K562 (cell line): ENCODE measurements at regions not wholly inside any gene's neighbourhood (a gene's known extent, or its start where the extent isn't known, plus 50 kb on each side); places are given as distances from the start of the nearest gene placed in this dataset.

Experiments used
- ATAC-seq: fragments of 200-7000 bp; cut with Tn5 transposase; 3 replicates; pipeline ENCODE4 v1.9.1; 2020; ENCODE audit warnings: moderate library complexity
- BruUV-seq: library from RNA; stranded (reverse); fragments of 400-500 nt; replicated peaks from 2 replicates; lab custom pipeline; 2021; lab: Mats Ljungman, UMichigan
- CTCF ChIA-PET: fragments of 300-600 bp; formaldehyde crosslinking; extraction: SDS; loops from one replicate; lab custom pipeline; 2021; ENCODE audit warnings: low intra/inter-chr PET ratio; lab: Yijun Ruan, JAX
- POLR2A ChIA-PET: fragments of 300-600, 350-650 bp; sonication (Branson Sonifier 250); formaldehyde crosslinking; extraction: SDS; loops from one replicate; lab custom pipeline; 2021; ENCODE audit warnings: antibody characterized with exemption, inconsistent platforms; lab: Yijun Ruan, JAX
- DNase-seq, 4 experiments: peaks; one replicate each; pipeline versions ENCODE4 v3.0.0 to v3.0.0-alpha.2; 2011 to 2018; ENCODE audit warnings: low spot score in 3 of 4, mixed read lengths in 3 of 4; ENCODE audit errors: extremely low read depth in 1 of 4
- FAIRE-seq: peaks from 2 replicates; lab custom pipeline; 2011; peaks lifted over from hg19 to GRCh38; lab: Jason Lieb, UNC
- H2AFZ ChIP-seq: 2 replicates; pipeline ENCODE4 v1.6.0; 2011; ENCODE audit warnings: low read depth, low read length, control low read depth, inconsistent platforms
- H3K27ac ChIP-seq: fragments of 200-600 bp; 3 replicates; pipeline ENCODE4 v1.8.0; 2011; ENCODE audit warnings: low read depth, mild to moderate bottlenecking, control low read depth, inconsistent platforms, low read length, moderate library complexity, mixed read lengths; ENCODE audit errors: extremely low read depth
- H3K27me3 ChIP-seq, 2 experiments: fragments of 300-600 bp in 1 of 2; 2 replicates in 1 of 2; 3 replicates in 1 of 2; pipeline versions ENCODE4 v1.6.0 to v1.8.0; 2011; ENCODE audit warnings: inconsistent platforms in 2 of 2, low read length in 2 of 2, mild to moderate bottlenecking in 1 of 2, mixed read lengths in 1 of 2, moderate library complexity in 1 of 2; ENCODE audit not compliant: control insufficient read depth in 2 of 2, insufficient read depth in 2 of 2
- H3K36me3 ChIP-seq: fragments of 300-600 bp; 3 replicates; pipeline ENCODE4 v1.8.0; 2011; ENCODE audit warnings: mild to moderate bottlenecking, low read length, inconsistent platforms; ENCODE audit not compliant: control insufficient read depth, insufficient read depth
- H3K4me1 ChIP-seq, 2 experiments: fragments of 200-600 bp in 1 of 2; replicated peaks in 1 of 2; 2 replicates in 1 of 2; 3 replicates in 1 of 2; pipeline versions ENCODE4 v1.5.1 to v1.8.0; 2011; ENCODE audit warnings: inconsistent platforms in 2 of 2, low read length in 2 of 2, mild to moderate bottlenecking in 1 of 2, mixed read lengths in 1 of 2, moderate library complexity in 1 of 2; ENCODE audit not compliant: control insufficient read depth in 2 of 2, insufficient read depth in 2 of 2
- H3K4me2 ChIP-seq: 2 replicates; pipeline ENCODE4 v1.6.1; 2011; ENCODE audit warnings: low read length, control low read depth, inconsistent platforms, mixed read lengths; ENCODE audit not compliant: insufficient read depth
- H3K4me3 ChIP-seq: fragments of 200-600 bp; sonication (generic), shearing (Covaris generic); 2 replicates; pipeline ENCODE4 v1.5.1; 2016; ENCODE audit warnings: control low read depth, inconsistent platforms
- H3K79me2 ChIP-seq: fragments of 200-600 bp; 3 replicates; pipeline ENCODE4 v1.8.0; 2011; ENCODE audit warnings: low read length, inconsistent platforms; ENCODE audit not compliant: control insufficient read depth, insufficient read depth
- H3K9ac ChIP-seq, 2 experiments: 2 replicates each; pipeline versions ENCODE4 v1.6.0 to v1.6.1; 2011; ENCODE audit warnings: low read depth in 2 of 2, low read length in 2 of 2, control low read depth in 1 of 2, inconsistent platforms in 1 of 2, mild to moderate bottlenecking in 1 of 2, mixed read lengths in 1 of 2; ENCODE audit not compliant: insufficient read depth in 1 of 2
- H3K9me1 ChIP-seq: one replicate; pipeline ENCODE4 v1.6.0; 2011; ENCODE audit warnings: inconsistent platforms, mild to moderate bottlenecking, low read length, moderate library complexity; ENCODE audit not compliant: control insufficient read depth, insufficient read depth
- H3K9me3 ChIP-seq: replicated peaks from 2 replicates; pipeline ENCODE4 v1.5.1; 2011; ENCODE audit warnings: low read depth, low read length, inconsistent platforms; ENCODE audit not compliant: control insufficient read depth, insufficient read depth
- H4K20me1 ChIP-seq: replicated peaks from 2 replicates; pipeline ENCODE4 v1.6.1; 2011; ENCODE audit warnings: low read length, inconsistent platforms, mixed read lengths; ENCODE audit not compliant: control insufficient read depth, insufficient read depth
- CBFA2T2 ChIP-seq: fragments of 450-650 bp; conservative IDR thresholded peaks from 2 replicates; pipeline ENCODE4 v1.6.1; 2017; ENCODE audit warnings: mild to moderate bottlenecking
- CC2D1A ChIP-seq: fragments of 450-650 bp; IDR thresholded peaks from 2 replicates; pipeline ENCODE4 v1.6.1; 2017; ENCODE audit warnings: mild to moderate bottlenecking
- HNRNPH1 ChIP-seq: fragments of 200-400 bp; formaldehyde crosslinking; optimal IDR thresholded peaks from 2 replicates; pipeline ENCODE3; 2017; ENCODE audit warnings: low read depth, mild to moderate bottlenecking, low read length, moderate library complexity
- IFI16 ChIP-seq: fragments of 250-450 bp; sonication (Bioruptor Pico); IDR thresholded peaks from 2 replicates; pipeline ENCODE4 v2.1.2; 2022; ENCODE audit warnings: mild to moderate bottlenecking, inconsistent platforms
- MBD2 ChIP-seq: sonication (generic); IDR thresholded peaks from 2 replicates; pipeline ENCODE4 v1.6.1; 2016; ENCODE audit warnings: low read depth, borderline replicate concordance
- MTA2 ChIP-seq: fragments of 450-650 bp; IDR thresholded peaks from 2 replicates; pipeline ENCODE4 v1.6.1; 2016; ENCODE audit warnings: low read depth
- MYC ChIP-seq, 2 experiments: fragments of 250-450 bp in 1 of 2; sonication (Bioruptor Pico) in 1 of 2; IDR thresholded peaks; 2 replicates each; pipeline versions ENCODE4 v1.5.1 to v1.6.1; 2012 to 2021; ENCODE audit warnings: low read depth in 2 of 2, borderline replicate concordance in 1 of 2, improper control_type of control experiment in 1 of 2, low read length in 1 of 2, mild to moderate bottlenecking in 1 of 2, moderate library complexity in 1 of 2
- PHF20 ChIP-seq: fragments of 450-650 bp; IDR thresholded peaks from 2 replicates; pipeline ENCODE4 v1.6.1; 2018; ENCODE audit not compliant: partially characterized antibody
- TBL1XR1 ChIP-seq, 2 experiments: IDR thresholded peaks; 2 replicates each; pipeline ENCODE4 v1.6.1; 2012; ENCODE audit warnings: improper control_type of control experiment in 2 of 2, low read length in 2 of 2, mild to moderate bottlenecking in 1 of 2
- ZNF134 ChIP-seq: fragments of 250-450 bp; sonication (Bioruptor Pico); conservative IDR thresholded peaks from 2 replicates; pipeline ENCODE4 v1.4.0; 2020
- ZNF76 ChIP-seq: fragments of 250-450 bp; sonication (Bioruptor Pico); IDR thresholded peaks from 2 replicates; pipeline ENCODE4 v1.4.0; 2020; ENCODE audit warnings: mild to moderate bottlenecking, moderate library complexity, borderline replicate concordance
- WGBS: fragments of 100-300 bp; shearing (Covaris generic); methylation state at CpG from one replicate; pipeline ENCODE4 v1.1.6; 2016; ENCODE audit warnings: low coverage, mixed read lengths; ENCODE audit not compliant: insufficient coverage; ENCODE audit errors: missing lambda C conversion rate; 5-methylcytosine and 5-hydroxymethylcytosine counted together
- in situ Hi-C: fragments of 300-500 bp; cut with MboI; formaldehyde crosslinking; loops from 4 replicates; pipeline ENCODE4 v1.15.0; 2018; ENCODE audit warnings: inconsistent platforms, mixed read lengths
- intact Hi-C: fragments of 100-400 bp; cut with micrococcal nuclease; formaldehyde crosslinking; loops from 2 replicates; pipeline ENCODE4 v1.14.2; 2022
- TF ChIP-seq, protein P1 (sequence below): conservative IDR thresholded peaks from 2 replicates; pipeline ENCODE4 v1.6.1; 2011; ENCODE audit warnings: low read depth, mild to moderate bottlenecking, low read length; ENCODE audit not compliant: control insufficient read depth
- TF ChIP-seq, protein P2 (sequence below): fragments of 250-450 bp; sonication (Bioruptor Pico); IDR thresholded peaks from 2 replicates; pipeline ENCODE4 v1.6.1; 2021; ENCODE audit warnings: mild to moderate bottlenecking
- TF ChIP-seq, protein P3 (sequence below): fragments of 250-450 bp; sonication (Bioruptor Pico); IDR thresholded peaks from 2 replicates; pipeline ENCODE4 v1.8.0; 2021; ENCODE audit warnings: moderate library complexity, mild to moderate bottlenecking, inconsistent platforms
- TF ChIP-seq, protein P4 (sequence below): fragments of 250-450 bp; sonication (Bioruptor Pico); IDR thresholded peaks from 2 replicates; pipeline ENCODE4 v1.4.0; 2020

GRCh38 chr6:21955951-21956350, 340.9 kb downstream of the PRL start:
- H3K4me1 ChIP-seq, result peaks cover 12 to 13% of the 10 kb centered on the region in 2 experiments
- no peaks in the 10 kb centered on the region for H3K9me1 ChIP-seq
- POLR2A ChIA-PET, result interaction anchor here (0.9 kb wide), 1 partner anchor 15 kb away, joined by 3 read pairs; no protein-coding TSS in a partner anchor
- no peak for DNase-seq
- no peak overlapping the region for H3K4me2 ChIP-seq
- FAIRE-seq, result no peak
- 39% methylated on average over 8 of the region's 8 CpGs for WGBS
- H3K27ac ChIP-seq, result no peak overlapping the region
- BruUV-seq, result no TSS peak
- no peaks in the 10 kb centered on the region for H3K27me3 ChIP-seq
- in situ Hi-C loops, result no loop called here
- H3K79me2 ChIP-seq, result no peaks in the 10 kb centered on the region
- H4K20me1 ChIP-seq, result no peaks in the 10 kb centered on the region
- intact Hi-C loops, result no loop called here
- no peak overlapping the region for H2AFZ ChIP-seq
- H3K36me3 ChIP-seq, result no peaks in the 10 kb centered on the region
- no peak for ATAC-seq
- CTCF ChIA-PET, result no interaction called here
- H3K9ac ChIP-seq, result no peak overlapping the region
- no peak overlapping the region for H3K4me3 ChIP-seq
- H3K9me3 ChIP-seq, result no peaks in the 10 kb centered on the region
- TF ChIP-seq PHF20 (no peak), ZNF134 (no peak), CBFA2T2 (no peak), MYC (IDR thresholded peaks at IDR 0.05; ENCODE audit: low read depth, low read length) (no peak), MYC (CRISPR knock-in tag; IDR thresholded peaks at IDR 0.05; ENCODE audit: borderline replicate concordance, low read depth) (no peak), TBL1XR1 (IDR thresholded peaks at IDR 0.05; ENCODE audit: low read length in 2 of 2) (no peak), ZNF76 (CRISPR knock-in tag) (no peak), HNRNPH1 (no peak), MBD2 (no peak), MTA2 (no peak), CC2D1A (no peak), IFI16 (no peak)
- TF ChIP-seq, protein P1, sequence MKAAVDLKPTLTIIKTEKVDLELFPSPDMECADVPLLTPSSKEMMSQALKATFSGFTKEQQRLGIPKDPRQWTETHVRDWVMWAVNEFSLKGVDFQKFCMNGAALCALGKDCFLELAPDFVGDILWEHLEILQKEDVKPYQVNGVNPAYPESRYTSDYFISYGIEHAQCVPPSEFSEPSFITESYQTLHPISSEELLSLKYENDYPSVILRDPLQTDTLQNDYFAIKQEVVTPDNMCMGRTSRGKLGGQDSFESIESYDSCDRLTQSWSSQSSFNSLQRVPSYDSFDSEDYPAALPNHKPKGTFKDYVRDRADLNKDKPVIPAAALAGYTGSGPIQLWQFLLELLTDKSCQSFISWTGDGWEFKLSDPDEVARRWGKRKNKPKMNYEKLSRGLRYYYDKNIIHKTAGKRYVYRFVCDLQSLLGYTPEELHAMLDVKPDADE, result no peak
- TF ChIP-seq, protein P2, sequence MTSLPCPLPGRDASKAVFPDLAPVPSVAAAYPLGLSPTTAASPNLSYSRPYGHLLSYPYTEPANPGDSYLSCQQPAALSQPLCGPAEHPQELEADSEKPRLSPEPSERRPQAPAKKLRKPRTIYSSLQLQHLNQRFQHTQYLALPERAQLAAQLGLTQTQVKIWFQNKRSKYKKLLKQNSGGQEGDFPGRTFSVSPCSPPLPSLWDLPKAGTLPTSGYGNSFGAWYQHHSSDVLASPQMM (CRISPR knock-in tag), result no peak
- TF ChIP-seq, protein P3, sequence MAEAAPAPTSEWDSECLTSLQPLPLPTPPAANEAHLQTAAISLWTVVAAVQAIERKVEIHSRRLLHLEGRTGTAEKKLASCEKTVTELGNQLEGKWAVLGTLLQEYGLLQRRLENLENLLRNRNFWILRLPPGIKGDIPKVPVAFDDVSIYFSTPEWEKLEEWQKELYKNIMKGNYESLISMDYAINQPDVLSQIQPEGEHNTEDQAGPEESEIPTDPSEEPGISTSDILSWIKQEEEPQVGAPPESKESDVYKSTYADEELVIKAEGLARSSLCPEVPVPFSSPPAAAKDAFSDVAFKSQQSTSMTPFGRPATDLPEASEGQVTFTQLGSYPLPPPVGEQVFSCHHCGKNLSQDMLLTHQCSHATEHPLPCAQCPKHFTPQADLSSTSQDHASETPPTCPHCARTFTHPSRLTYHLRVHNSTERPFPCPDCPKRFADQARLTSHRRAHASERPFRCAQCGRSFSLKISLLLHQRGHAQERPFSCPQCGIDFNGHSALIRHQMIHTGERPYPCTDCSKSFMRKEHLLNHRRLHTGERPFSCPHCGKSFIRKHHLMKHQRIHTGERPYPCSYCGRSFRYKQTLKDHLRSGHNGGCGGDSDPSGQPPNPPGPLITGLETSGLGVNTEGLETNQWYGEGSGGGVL (CRISPR knock-in tag), result no peak
- TF ChIP-seq, protein P4, sequence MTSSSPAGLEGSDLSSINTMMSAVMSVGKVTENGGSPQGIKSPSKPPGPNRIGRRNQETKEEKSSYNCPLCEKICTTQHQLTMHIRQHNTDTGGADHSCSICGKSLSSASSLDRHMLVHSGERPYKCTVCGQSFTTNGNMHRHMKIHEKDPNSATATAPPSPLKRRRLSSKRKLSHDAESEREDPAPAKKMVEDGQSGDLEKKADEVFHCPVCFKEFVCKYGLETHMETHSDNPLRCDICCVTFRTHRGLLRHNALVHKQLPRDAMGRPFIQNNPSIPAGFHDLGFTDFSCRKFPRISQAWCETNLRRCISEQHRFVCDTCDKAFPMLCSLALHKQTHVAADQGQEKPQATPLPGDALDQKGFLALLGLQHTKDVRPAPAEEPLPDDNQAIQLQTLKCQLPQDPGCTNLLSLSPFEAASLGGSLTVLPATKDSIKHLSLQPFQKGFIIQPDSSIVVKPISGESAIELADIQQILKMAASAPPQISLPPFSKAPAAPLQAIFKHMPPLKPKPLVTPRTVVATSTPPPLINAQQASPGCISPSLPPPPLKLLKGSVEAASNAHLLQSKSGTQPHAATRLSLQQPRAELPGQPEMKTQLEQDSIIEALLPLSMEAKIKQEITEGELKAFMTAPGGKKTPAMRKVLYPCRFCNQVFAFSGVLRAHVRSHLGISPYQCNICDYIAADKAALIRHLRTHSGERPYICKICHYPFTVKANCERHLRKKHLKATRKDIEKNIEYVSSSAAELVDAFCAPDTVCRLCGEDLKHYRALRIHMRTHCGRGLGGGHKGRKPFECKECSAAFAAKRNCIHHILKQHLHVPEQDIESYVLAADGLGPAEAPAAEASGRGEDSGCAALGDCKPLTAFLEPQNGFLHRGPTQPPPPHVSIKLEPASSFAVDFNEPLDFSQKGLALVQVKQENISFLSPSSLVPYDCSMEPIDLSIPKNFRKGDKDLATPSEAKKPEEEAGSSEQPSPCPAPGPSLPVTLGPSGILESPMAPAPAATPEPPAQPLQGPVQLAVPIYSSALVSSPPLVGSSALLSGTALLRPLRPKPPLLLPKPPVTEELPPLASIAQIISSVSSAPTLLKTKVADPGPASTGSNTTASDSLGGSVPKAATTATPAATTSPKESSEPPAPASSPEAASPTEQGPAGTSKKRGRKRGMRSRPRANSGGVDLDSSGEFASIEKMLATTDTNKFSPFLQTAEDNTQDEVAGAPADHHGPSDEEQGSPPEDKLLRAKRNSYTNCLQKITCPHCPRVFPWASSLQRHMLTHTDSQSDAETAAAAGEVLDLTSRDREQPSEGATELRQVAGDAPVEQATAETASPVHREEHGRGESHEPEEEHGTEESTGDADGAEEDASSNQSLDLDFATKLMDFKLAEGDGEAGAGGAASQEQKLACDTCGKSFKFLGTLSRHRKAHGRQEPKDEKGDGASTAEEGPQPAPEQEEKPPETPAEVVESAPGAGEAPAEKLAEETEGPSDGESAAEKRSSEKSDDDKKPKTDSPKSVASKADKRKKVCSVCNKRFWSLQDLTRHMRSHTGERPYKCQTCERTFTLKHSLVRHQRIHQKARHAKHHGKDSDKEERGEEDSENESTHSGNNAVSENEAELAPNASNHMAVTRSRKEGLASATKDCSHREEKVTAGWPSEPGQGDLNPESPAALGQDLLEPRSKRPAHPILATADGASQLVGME, result no peak
